ENCODE measurements at regions not wholly inside any gene's neighbourhood (a gene's known extent, or its start where the extent isn't known, plus 50 kb on each side); places are given as distances from the start of the nearest gene placed in this dataset.

DNA sequence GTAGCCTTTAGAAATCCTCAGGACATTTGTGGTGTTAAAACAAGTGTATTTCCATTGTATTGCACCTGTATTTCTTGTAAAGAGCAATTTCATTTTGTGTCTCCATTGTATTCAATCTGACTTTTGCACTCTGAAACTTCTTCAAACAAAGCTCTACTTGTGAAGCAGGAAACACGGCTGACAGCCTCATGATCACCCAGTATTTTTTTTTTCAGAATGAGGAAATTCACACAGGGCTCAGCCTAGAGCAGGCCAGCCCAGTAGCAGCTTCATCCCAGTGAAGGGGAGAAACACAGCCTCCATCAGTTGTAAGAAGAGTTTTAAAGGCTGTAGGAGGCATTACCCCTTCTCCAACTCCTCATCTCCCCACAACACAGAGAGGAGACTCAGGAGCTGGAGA, 175.9 kb upstream of the KLHL29 start (continued):
- TF ChIP-seq ZNF362 (CRISPR knock-in tag; IDR thresholded peaks at IDR 0.05; ENCODE audit: borderline replicate concordance) (peak; percentile 89), TCF12 (IDR thresholded peaks at IDR 0.05) (no peak), TCF12 (CRISPR knock-in tag; IDR thresholded peaks at IDR 0.05) (no peak), ZNF446 (CRISPR knock-in tag; IDR thresholded peaks at IDR 0.05) (no peak), SOX5 (CRISPR knock-in tag; IDR thresholded peaks at IDR 0.05; ENCODE audit: borderline replicate concordance) (peak; percentile 87), POGZ (CRISPR knock-in tag; IDR thresholded peaks at IDR 0.05) (no peak), ZNF383 (CRISPR knock-in tag; IDR thresholded peaks at IDR 0.05; ENCODE audit: borderline replicate concordance) (no peak), HMG20A (CRISPR knock-in tag; IDR thresholded peaks at IDR 0.05; ENCODE audit: borderline replicate concordance) (peak; percentile 40; the same call in 1 of the 2 replicates), MIER3 (CRISPR knock-in tag; IDR thresholded peaks at IDR 0.05; ENCODE audit: borderline replicate concordance) (no peak), ZNF121 (CRISPR knock-in tag; IDR thresholded peaks at IDR 0.05) (peak; percentile 82), REPIN1 (CRISPR knock-in tag; IDR thresholded peaks at IDR 0.05; ENCODE audit: borderline replicate concordance, low read depth) (no peak)
- TF ChIP-seq, protein P1, sequence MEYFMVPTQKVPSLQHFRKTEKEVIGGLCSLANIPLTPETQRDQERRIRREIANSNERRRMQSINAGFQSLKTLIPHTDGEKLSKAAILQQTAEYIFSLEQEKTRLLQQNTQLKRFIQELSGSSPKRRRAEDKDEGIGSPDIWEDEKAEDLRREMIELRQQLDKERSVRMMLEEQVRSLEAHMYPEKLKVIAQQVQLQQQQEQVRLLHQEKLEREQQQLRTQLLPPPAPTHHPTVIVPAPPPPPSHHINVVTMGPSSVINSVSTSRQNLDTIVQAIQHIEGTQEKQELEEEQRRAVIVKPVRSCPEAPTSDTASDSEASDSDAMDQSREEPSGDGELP (IDR thresholded peaks at IDR 0.05; ENCODE audit: borderline replicate concordance, low read depth): peak; percentile 49; the same call in 1 of the 2 replicates
- TF ChIP-seq, protein P2, sequence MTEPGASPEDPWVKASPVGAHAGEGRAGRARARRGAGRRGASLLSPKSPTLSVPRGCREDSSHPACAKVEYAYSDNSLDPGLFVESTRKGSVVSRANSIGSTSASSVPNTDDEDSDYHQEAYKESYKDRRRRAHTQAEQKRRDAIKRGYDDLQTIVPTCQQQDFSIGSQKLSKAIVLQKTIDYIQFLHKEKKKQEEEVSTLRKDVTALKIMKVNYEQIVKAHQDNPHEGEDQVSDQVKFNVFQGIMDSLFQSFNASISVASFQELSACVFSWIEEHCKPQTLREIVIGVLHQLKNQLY (CRISPR knock-in tag; IDR thresholded peaks at IDR 0.05): peak; percentile 50; the same call in 1 of the 2 replicates

Measured in HepG2 (cell line).